ENCODE measurements at regions not wholly inside any gene's neighbourhood (a gene's known extent, or its start where the extent isn't known, plus 50 kb on each side); places are given as distances from the start of the nearest gene placed in this dataset.

DNA sequence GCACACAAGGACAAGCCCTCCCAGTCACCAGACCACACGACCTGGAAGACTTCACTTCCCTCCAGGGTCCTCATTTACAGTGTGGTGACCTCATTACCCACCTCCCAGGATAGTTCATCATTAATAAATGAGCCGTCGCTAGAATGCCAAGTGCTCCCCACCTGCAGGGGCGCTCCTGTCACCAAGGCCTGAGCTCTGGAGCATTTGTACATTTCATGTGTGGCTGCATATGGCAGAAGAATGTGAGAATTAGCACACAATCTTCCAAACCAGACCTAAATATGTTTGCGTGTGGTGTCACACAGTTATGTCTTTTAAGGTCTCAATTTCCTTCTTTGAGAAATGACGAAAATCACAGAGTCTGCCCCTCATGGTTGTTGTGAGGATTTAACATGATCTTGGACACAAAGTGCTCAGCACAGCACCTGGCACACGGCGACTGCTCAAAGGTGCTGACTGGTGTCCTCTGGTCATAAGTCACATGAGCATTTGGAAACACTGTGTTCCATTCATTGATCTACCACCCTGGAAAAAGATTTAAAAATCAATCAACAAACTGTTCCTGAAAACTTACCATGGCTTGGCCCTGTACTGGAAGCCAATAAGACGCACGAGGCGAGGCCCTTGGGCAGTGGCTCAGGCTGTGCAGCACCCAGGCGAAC is 150.6 kb upstream of the SPACA7 start:
- TF ChIP-seq POLR2A (IDR thresholded peaks at IDR 0.05) = no peak
- TF ChIP-seq, protein P1, sequence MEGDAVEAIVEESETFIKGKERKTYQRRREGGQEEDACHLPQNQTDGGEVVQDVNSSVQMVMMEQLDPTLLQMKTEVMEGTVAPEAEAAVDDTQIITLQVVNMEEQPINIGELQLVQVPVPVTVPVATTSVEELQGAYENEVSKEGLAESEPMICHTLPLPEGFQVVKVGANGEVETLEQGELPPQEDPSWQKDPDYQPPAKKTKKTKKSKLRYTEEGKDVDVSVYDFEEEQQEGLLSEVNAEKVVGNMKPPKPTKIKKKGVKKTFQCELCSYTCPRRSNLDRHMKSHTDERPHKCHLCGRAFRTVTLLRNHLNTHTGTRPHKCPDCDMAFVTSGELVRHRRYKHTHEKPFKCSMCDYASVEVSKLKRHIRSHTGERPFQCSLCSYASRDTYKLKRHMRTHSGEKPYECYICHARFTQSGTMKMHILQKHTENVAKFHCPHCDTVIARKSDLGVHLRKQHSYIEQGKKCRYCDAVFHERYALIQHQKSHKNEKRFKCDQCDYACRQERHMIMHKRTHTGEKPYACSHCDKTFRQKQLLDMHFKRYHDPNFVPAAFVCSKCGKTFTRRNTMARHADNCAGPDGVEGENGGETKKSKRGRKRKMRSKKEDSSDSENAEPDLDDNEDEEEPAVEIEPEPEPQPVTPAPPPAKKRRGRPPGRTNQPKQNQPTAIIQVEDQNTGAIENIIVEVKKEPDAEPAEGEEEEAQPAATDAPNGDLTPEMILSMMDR (IDR thresholded peaks at IDR 0.05 in 4 of 5, conservative IDR thresholded peaks at IDR 0.05 in 1 of 5) = no peak
